H9 (cell line): ENCODE measurements at regions not wholly inside any gene's neighbourhood (a gene's known extent, or its start where the extent isn't known, plus 50 kb on each side); places are given as distances from the start of the nearest gene placed in this dataset.
A peak's percentile ranks its signal among the peaks of the same experiment; 100 is the strongest.

ENCODE experiments used
- DNase-seq: peaks from one replicate; pipeline ENCODE4 v3.0.0-alpha.2; 2017
- H2AFZ ChIP-seq: one replicate; pipeline ENCODE4 v1.6.1; 2013; ENCODE audit warnings: mild to moderate bottlenecking, low read length, control low read depth, moderate library complexity
- H2AK5ac ChIP-seq: 2 replicates; pipeline ENCODE4 v1.6.1; 2013; ENCODE audit warnings: low read length, control low read depth, mixed read lengths; ENCODE audit not compliant: insufficient read length
- H2BK120ac ChIP-seq: one replicate; pipeline ENCODE4 v1.6.1; 2013; ENCODE audit warnings: low read depth, mild to moderate bottlenecking, low read length, control low read depth, inconsistent platforms; ENCODE audit not compliant: poor library complexity, severe bottlenecking
- H2BK12ac ChIP-seq: 2 replicates; pipeline ENCODE4 v1.6.1; 2013; ENCODE audit warnings: low read length, control low read depth, mixed read lengths, low read depth; ENCODE audit not compliant: insufficient read length
- H2BK15ac ChIP-seq: 2 replicates; pipeline ENCODE4 v1.6.1; 2013; ENCODE audit warnings: low read depth, low read length, control low read depth
- H2BK20ac ChIP-seq: one replicate; pipeline ENCODE4 v1.6.1; 2013; ENCODE audit warnings: low read depth, mild to moderate bottlenecking, low read length, control low read depth, inconsistent platforms; ENCODE audit not compliant: poor library complexity, severe bottlenecking
- H2BK5ac ChIP-seq: 2 replicates; pipeline ENCODE4 v1.6.1; 2013; ENCODE audit warnings: low read length, control low read depth, mixed read lengths; ENCODE audit not compliant: insufficient read length
- H3K14ac ChIP-seq: 2 replicates; pipeline ENCODE4 v1.6.1; 2013; ENCODE audit warnings: low read length, control low read depth; ENCODE audit not compliant: insufficient read depth
- H3K18ac ChIP-seq: 2 replicates; pipeline ENCODE4 v1.6.1; 2013; ENCODE audit warnings: low read depth, mild to moderate bottlenecking, mixed read lengths, low read length, control low read depth; ENCODE audit not compliant: insufficient read length
- H3K23ac ChIP-seq: 2 replicates; pipeline ENCODE4 v1.6.1; 2013; ENCODE audit warnings: low read length, control low read depth, mixed read lengths, low read depth; ENCODE audit not compliant: insufficient read length
- H3K23me2 ChIP-seq: 2 replicates; pipeline ENCODE4 v1.6.1; 2013; ENCODE audit warnings: low read depth, mild to moderate bottlenecking, mixed read lengths, low read length, control low read depth; ENCODE audit not compliant: insufficient read length, poor library complexity, severe bottlenecking
- H3K27ac ChIP-seq: 2 replicates; pipeline ENCODE4 v1.5.1; 2013; ENCODE audit warnings: low read length, control low read depth, mixed read lengths, low read depth; ENCODE audit not compliant: insufficient read length
- H3K27me3 ChIP-seq: 2 replicates; pipeline ENCODE4 v1.6.1; 2013; ENCODE audit warnings: low read length, control low read depth, inconsistent platforms; ENCODE audit not compliant: insufficient read depth
- H3K4ac ChIP-seq: 2 replicates; pipeline ENCODE4 v1.6.1; 2013; ENCODE audit warnings: low read depth, mild to moderate bottlenecking, control low read depth, inconsistent platforms, low read length, moderate library complexity
- H3K4me1 ChIP-seq: 2 replicates; pipeline ENCODE4 v1.6.1; 2013; ENCODE audit warnings: low read length, control low read depth, inconsistent platforms; ENCODE audit not compliant: insufficient read depth
- H3K4me2 ChIP-seq: 2 replicates; pipeline ENCODE4 v1.6.1; 2013; ENCODE audit warnings: low read length, control low read depth, mixed read lengths; ENCODE audit not compliant: insufficient read length, insufficient read depth
- H3K56ac ChIP-seq: 2 replicates; pipeline ENCODE4 v1.6.1; 2013; ENCODE audit warnings: low read depth, mild to moderate bottlenecking, mixed read lengths, low read length, control low read depth; ENCODE audit not compliant: insufficient read length
- H3K79me1 ChIP-seq: 2 replicates; pipeline ENCODE4 v1.6.1; 2013; ENCODE audit warnings: low read depth, mild to moderate bottlenecking, moderate library complexity, low read length, control low read depth, inconsistent platforms; ENCODE audit not compliant: insufficient read depth, poor library complexity, severe bottlenecking
- H3K79me2 ChIP-seq: 2 replicates; pipeline ENCODE4 v1.6.1; 2013; ENCODE audit warnings: low read length, control low read depth, inconsistent platforms; ENCODE audit not compliant: insufficient read depth
- H3K9ac ChIP-seq: 2 replicates; pipeline ENCODE4 v1.6.1; 2013; ENCODE audit warnings: low read length, control low read depth, mixed read lengths; ENCODE audit not compliant: insufficient read length; ENCODE audit errors: extremely low read depth
- H3K9me3 ChIP-seq: one replicate; pipeline ENCODE4 v1.6.1; 2013; ENCODE audit warnings: low read depth, low read length, inconsistent platforms; ENCODE audit not compliant: control insufficient read depth
- H3T11ph ChIP-seq: one replicate; pipeline ENCODE4 v1.6.1; 2013; ENCODE audit warnings: mild to moderate bottlenecking, low read length, control low read depth, inconsistent platforms
- H4K20me1 ChIP-seq: one replicate; pipeline ENCODE4 v1.6.1; 2013; ENCODE audit not compliant: control insufficient read depth, insufficient read length, insufficient read depth
- H4K5ac ChIP-seq: 2 replicates; pipeline ENCODE4 v1.6.1; 2013; ENCODE audit warnings: low read depth, mild to moderate bottlenecking, mixed read lengths, low read length, control low read depth; ENCODE audit not compliant: insufficient read length
- H4K8ac ChIP-seq: replicated peaks from 2 replicates; pipeline ENCODE4 v1.6.1; 2013; ENCODE audit warnings: low read length, control low read depth, mixed read lengths, low read depth; ENCODE audit not compliant: insufficient read length
- H4K91ac ChIP-seq: 2 replicates; pipeline ENCODE4 v1.6.1; 2013; ENCODE audit warnings: low read depth, mild to moderate bottlenecking, moderate library complexity, mixed read lengths, low read length, control low read depth; ENCODE audit not compliant: insufficient read length
- H3K27ac Mint-ChIP-seq, 3 experiments: 2 replicates in 2 of 3; 3 replicates in 1 of 3; pipeline ENCODE4 v1.8.0; 2020 to 2021; ENCODE audit warnings: mixed read lengths in 3 of 3, mild to moderate bottlenecking in 1 of 3, moderate library complexity in 1 of 3
- H3K27me3 Mint-ChIP-seq: 2 replicates; pipeline ENCODE4 v1.8.0; 2021; ENCODE audit warnings: low read depth, mild to moderate bottlenecking, moderate library complexity, mixed read lengths
- H3K36me3 Mint-ChIP-seq, 3 experiments: 2 replicates in 2 of 3; 3 replicates in 1 of 3; pipeline ENCODE4 v1.8.0; 2020 to 2021; ENCODE audit warnings: low read depth in 3 of 3, mixed read lengths in 3 of 3; ENCODE audit not compliant: insufficient read depth in 1 of 3
- H3K4me1 Mint-ChIP-seq, 2 experiments: 2 replicates each; pipeline ENCODE4 v1.8.0; 2020; ENCODE audit warnings: mixed read lengths in 2 of 2
- H3K4me3 Mint-ChIP-seq, 2 experiments: 2 replicates in 1 of 2; 3 replicates in 1 of 2; pipeline ENCODE4 v1.8.0; 2020 to 2021; ENCODE audit warnings: mild to moderate bottlenecking in 2 of 2, mixed read lengths in 2 of 2, moderate library complexity in 1 of 2
- H3K9me3 Mint-ChIP-seq, 2 experiments: 2 replicates in 1 of 2; 3 replicates in 1 of 2; pipeline ENCODE4 v1.8.0; 2020; ENCODE audit warnings: mild to moderate bottlenecking in 2 of 2, mixed read lengths in 2 of 2, moderate library complexity in 1 of 2
- CTCF ChIP-seq: fragments of 200-600 bp; sonication (generic); conservative IDR thresholded peaks from 3 replicates; pipeline ENCODE4 v1.8.0; 2021; ENCODE audit warnings: antibody characterized with exemption, mild to moderate bottlenecking
- WGBS: extraction: QIAGEN DNeasy Blood & Tissue Kit; methylation state at CpG from one replicate; pipeline ENCODE4 v1.1.7; 2013; ENCODE audit warnings: missing lambda C conversion rate, low lambda C conversion rate, mixed read lengths; ENCODE audit not compliant: insufficient read length; ENCODE audit errors: extremely low coverage; 5-methylcytosine and 5-hydroxymethylcytosine counted together

DNA sequence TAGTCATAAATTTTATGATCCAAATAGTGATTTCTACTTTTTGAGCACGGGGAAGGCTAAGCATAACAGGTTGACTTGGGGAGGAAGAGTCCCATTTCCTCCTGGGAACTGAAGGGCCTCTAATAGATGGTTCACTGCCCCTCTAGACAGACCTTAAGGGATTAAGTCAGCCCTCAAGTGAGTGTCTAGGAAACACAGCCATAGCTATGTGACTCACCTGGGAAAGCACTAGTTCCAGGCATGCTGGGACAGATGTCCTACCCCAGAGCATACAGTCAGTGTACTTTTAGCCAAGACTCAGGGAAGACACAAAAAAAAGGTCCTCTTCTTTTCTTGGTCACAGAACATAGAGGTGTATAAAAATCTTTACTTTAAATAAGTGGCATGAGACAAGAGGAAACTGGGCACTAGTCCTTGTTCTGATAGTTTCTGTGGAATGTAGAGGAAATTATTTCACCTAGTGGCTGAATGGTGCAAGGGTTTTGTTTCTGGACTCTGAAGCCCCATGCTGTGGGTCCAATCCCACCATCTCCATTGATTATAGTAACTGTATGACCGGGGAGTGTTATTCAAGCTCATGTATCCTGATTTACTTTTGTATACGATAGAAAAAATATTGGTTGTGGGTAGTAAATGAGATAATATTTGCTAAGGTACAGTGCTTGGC, 86.0 kb downstream of the NREP start:
- Histone ChIP-seq H3K18ac (no peak overlapping the region), H4K5ac (no peak overlapping the region), H3K14ac (no peak overlapping the region), H3K4me2 (no peak overlapping the region), H2BK12ac (no peak overlapping the region), H2AK5ac (no peak overlapping the region), H2BK120ac (no peak overlapping the region), H3K27me3 (no peaks in the 10 kb centered on the region), H3K27ac (no peak overlapping the region), H3T11ph (no peak overlapping the region), H2BK15ac (no peak overlapping the region), H2BK5ac (no peak overlapping the region), H3K23me2 (no peaks in the 10 kb centered on the region), H3K79me2 (no peaks in the 10 kb centered on the region), H3K4me1 (peaks cover 1% of the 10 kb centered on the region; the same call in 1 of the 2 replicates), H2BK20ac (no peak overlapping the region), H3K9me3 (no peaks in the 10 kb centered on the region), H4K8ac (no peak overlapping the region), H4K20me1 (no peaks in the 10 kb centered on the region), H3K79me1 (no peaks in the 10 kb centered on the region), H3K4ac (no peak overlapping the region), H3K9ac (no peak overlapping the region), H2AFZ (no peak overlapping the region), H4K91ac (no peak overlapping the region), H3K56ac (no peak overlapping the region), H3K23ac (no peak overlapping the region)
- no peak for DNase-seq
- TF ChIP-seq CTCF = peak; percentile 31; the same call in 2 of the 3 replicates
- no peaks in the 10 kb centered on the region for H3K9me3 Mint-ChIP-seq
- H3K36me3 Mint-ChIP-seq = no peaks in the 10 kb centered on the region
- 100% methylated on average over 1 of the region's 3 CpGs for WGBS
- H3K27me3 Mint-ChIP-seq = peaks cover 2% of the 10 kb centered on the region
- H3K4me3 Mint-ChIP-seq = no peak overlapping the region
- H3K27ac Mint-ChIP-seq = no peak overlapping the region
- H3K4me1 Mint-ChIP-seq = peaks cover 14 to 17% of the 10 kb centered on the region in 2 experiments
